Lung (tissue), 11 donors: ENCODE measurements at regions not wholly inside any gene's neighbourhood (a gene's known extent, or its start where the extent isn't known, plus 50 kb on each side); places are given as distances from the start of the nearest gene placed in this dataset.

ENCODE experiments used
- ATAC-seq: fragments of 200-7000 bp; cut with Tn5 transposase; one replicate; pipeline ENCODE4 v1.9.1; 2020; ENCODE audit warnings: moderate number of reproducible peaks; ENCODE audit not compliant: insufficient read depth, low FRiP score
- DNase-seq, 3 donors: peaks; one replicate each; pipeline ENCODE4 v3.0.0-alpha.2; 2013 to 2017
- H3K27ac ChIP-seq, 2 donors: one replicate each; pipeline ENCODE4 v1.5.1; 2013; ENCODE audit warnings: mild to moderate bottlenecking in 2 of 2, moderate library complexity in 2 of 2, control low read depth in 1 of 2, inconsistent platforms in 1 of 2, low read depth in 1 of 2, low read length in 1 of 2
- H3K27me3 ChIP-seq, 3 donors: one replicate each; pipeline ENCODE4 v1.5.1; 2013; ENCODE audit warnings: low read length in 2 of 3; ENCODE audit not compliant: control insufficient read depth in 3 of 3, insufficient read depth in 3 of 3
- H3K36me3 ChIP-seq, 4 donors: one replicate each; pipeline ENCODE4 v1.5.1; 2013; ENCODE audit warnings: low read length in 4 of 4, mild to moderate bottlenecking in 1 of 4, moderate library complexity in 1 of 4; ENCODE audit not compliant: control insufficient read depth in 4 of 4, insufficient read depth in 4 of 4
- H3K4me1 ChIP-seq, 5 donors: one replicate each; pipeline ENCODE4 v1.5.1; 2013; ENCODE audit warnings: low read length in 5 of 5, mild to moderate bottlenecking in 2 of 5, moderate library complexity in 1 of 5; ENCODE audit not compliant: control insufficient read depth in 5 of 5, insufficient read depth in 5 of 5
- H3K4me3 ChIP-seq: one replicate; pipeline ENCODE4 v1.5.1; 2013; ENCODE audit warnings: mild to moderate bottlenecking, control low read depth, moderate library complexity
- H3K9ac ChIP-seq, 2 donors: one replicate each; pipeline ENCODE4 v1.5.1; 2013; ENCODE audit warnings: low read length in 2 of 2, control low read depth in 1 of 2; ENCODE audit not compliant: insufficient read depth in 1 of 2
- H3K9me3 ChIP-seq, 4 donors: one replicate each; pipeline ENCODE4 v1.5.1; 2013; ENCODE audit warnings: low read length in 3 of 4, mild to moderate bottlenecking in 1 of 4, moderate library complexity in 1 of 4; ENCODE audit not compliant: control insufficient read depth in 4 of 4, insufficient read depth in 3 of 4
- WGBS, 2 donors: extraction: QIAGEN DNeasy Blood & Tissue Kit; methylation state at CpG; one replicate each; pipeline ENCODE4 v1.1.7; 2013; 5-methylcytosine and 5-hydroxymethylcytosine counted together
- TF ChIP-seq, protein P1 (sequence below): IDR thresholded peaks from 2 replicates; pipeline ENCODE4 v1.5.1; 2012; ENCODE audit warnings: mild to moderate bottlenecking; ENCODE audit errors: control extremely low read depth, extremely low read depth
- donor health status: control.
- donor health status: control.
- donor health status: Bipolar disorder and iron deficiency.
- donor health status: healthy.
- donor health status: DM: yes; HTN: yes; CAD: no.

DNA sequence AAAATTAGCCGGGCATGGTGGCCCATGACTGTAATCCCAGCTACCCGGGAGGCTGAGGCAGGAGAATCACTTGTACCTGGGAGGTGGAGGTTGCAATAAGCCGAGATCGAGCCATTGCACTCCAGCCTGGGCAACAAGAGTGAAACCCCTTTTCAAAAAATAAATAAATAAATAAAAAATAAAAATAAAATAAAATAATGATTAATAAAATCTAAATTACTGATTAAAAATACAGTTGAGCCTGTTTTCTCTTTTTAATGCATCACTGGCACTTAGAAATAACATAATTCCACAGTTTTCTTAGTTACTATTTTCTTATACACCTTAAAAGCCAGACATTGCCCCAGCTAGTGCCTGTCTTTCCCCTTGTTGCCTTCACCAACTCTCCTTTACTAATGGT is 922.8 kb upstream of the GJE1 start:
- no peak overlapping the region for H3K9ac ChIP-seq
- no peaks in the 10 kb centered on the region for H3K27me3 ChIP-seq
- H3K4me1 ChIP-seq: peaks cover 0 to 7% (median 0%) of the 10 kb centered on the region in 5 donors
- TF ChIP-seq, protein P1, sequence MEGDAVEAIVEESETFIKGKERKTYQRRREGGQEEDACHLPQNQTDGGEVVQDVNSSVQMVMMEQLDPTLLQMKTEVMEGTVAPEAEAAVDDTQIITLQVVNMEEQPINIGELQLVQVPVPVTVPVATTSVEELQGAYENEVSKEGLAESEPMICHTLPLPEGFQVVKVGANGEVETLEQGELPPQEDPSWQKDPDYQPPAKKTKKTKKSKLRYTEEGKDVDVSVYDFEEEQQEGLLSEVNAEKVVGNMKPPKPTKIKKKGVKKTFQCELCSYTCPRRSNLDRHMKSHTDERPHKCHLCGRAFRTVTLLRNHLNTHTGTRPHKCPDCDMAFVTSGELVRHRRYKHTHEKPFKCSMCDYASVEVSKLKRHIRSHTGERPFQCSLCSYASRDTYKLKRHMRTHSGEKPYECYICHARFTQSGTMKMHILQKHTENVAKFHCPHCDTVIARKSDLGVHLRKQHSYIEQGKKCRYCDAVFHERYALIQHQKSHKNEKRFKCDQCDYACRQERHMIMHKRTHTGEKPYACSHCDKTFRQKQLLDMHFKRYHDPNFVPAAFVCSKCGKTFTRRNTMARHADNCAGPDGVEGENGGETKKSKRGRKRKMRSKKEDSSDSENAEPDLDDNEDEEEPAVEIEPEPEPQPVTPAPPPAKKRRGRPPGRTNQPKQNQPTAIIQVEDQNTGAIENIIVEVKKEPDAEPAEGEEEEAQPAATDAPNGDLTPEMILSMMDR: no peak
- H3K27ac ChIP-seq: no peak overlapping the region
- H3K4me3 ChIP-seq: no peak overlapping the region
- ATAC-seq (no peak), DNase-seq (no peak)
- no peaks in the 10 kb centered on the region for H3K9me3 ChIP-seq
- WGBS, 2 donors: 79 to 93% methylated on average over 4 of the region's 4 CpGs
- H3K36me3 ChIP-seq: no peaks in the 10 kb centered on the region

DNA sequence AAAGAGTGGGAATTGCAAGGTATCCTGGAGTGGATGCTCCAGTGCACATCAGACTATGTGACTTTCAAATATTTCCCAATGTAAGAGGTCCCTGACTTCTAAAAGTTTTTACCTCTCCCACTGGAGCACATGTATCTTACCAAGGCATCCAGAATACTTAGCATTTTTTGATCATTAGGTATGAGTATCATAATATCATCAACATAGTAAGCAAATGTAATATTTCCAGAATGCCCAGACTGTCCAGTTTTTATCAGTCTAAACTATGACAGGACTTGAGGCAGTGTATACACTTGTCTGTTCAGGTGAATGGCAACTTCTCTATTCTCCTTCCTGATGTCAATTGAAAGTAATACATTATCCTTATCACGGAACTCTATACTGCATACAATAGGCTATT is 924.6 kb upstream of the GJE1 start:
- Histone ChIP-seq H3K27ac (no peak overlapping the region), H3K9me3 (no peaks in the 10 kb centered on the region), H3K4me1 (peaks cover 0 to 7% (median 0%) of the 10 kb centered on the region in 5 donors), H3K36me3 (no peaks in the 10 kb centered on the region), H3K27me3 (no peaks in the 10 kb centered on the region), H3K9ac (no peak overlapping the region), H3K4me3 (no peak overlapping the region)
- TF ChIP-seq, protein P1: no peak
- DNase-seq (no peak), ATAC-seq (no peak)
- 76 to 80% methylated on average over 1 of the region's 1 CpG for WGBS, 2 donors

DNA sequence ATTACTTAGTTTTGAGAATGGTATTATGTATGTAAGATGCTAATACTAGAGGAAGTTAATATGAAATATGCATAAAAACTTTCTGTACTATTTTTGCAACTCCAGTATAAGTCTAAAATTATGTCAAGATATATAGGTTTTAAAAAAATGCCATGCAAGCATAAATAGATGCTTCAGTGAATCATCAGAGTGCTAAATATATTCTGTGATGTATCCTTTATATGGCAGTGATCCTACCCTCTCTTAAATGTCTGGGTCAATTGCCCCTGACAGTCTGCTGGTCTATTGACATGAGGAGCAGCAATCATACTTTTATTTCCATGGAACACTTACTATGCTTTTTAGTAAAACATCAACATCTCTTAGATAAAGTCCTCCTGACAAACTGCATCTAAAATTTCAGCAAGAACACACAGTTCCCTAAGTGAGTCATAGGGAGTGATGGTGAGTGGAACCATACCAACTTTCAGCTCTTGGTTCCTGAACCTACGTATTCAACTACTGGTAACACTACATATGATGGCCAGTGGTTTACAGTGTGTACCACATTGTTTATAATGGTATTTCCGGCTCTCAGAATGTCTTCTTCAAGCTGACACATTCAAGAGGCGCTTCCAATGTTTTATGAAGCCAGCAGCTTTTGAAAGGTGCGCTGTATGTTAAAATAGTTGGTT is 928.7 kb upstream of the GJE1 start:
- 74 to 84% methylated on average over 4 of the region's 4 CpGs for WGBS, 2 donors
- H3K27ac ChIP-seq: no peak overlapping the region
- ATAC-seq (no peak), DNase-seq (no peak)
- no peaks in the 10 kb centered on the region for H3K4me1 ChIP-seq
- TF ChIP-seq, protein P1: no peak
- no peaks in the 10 kb centered on the region for H3K36me3 ChIP-seq
- H3K9ac ChIP-seq: no peak overlapping the region
- H3K27me3 ChIP-seq: no peaks in the 10 kb centered on the region
- H3K4me3 ChIP-seq: no peak overlapping the region
- H3K9me3 ChIP-seq: no peaks in the 10 kb centered on the region

DNA sequence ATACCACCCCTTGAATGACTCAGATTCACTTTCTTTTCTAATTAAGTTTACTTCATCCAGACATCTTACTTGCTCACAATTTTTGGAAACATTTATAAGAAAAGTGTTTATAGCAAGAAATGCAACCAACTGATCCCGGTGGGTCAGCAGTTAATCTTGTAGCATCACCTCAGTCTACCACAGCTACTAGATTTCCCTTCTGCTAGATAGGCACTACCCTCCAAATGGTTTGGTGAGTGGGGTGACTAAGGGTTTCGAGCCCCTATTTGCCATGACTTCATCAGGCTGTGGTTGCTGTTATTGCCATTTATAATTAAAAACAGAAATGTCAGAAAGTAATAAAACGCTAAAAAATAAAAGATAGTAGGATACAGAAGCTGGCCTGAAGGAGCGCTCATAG is 930.1 kb upstream of the GJE1 start:
- Histone ChIP-seq H3K9ac (no peak overlapping the region), H3K4me3 (no peak overlapping the region), H3K27me3 (no peaks in the 10 kb centered on the region), H3K4me1 (no peaks in the 10 kb centered on the region), H3K27ac (no peak overlapping the region), H3K9me3 (no peaks in the 10 kb centered on the region), H3K36me3 (no peaks in the 10 kb centered on the region)
- TF ChIP-seq, protein P1: no peak
- DNase-seq: no peak
- ATAC-seq: no peak
- WGBS, 2 donors: 83 to 88% methylated on average over 4 of the region's 4 CpGs
